Left kidney (tissue), 1 donor: ENCODE measurements at regions not wholly inside any gene's neighbourhood (a gene's known extent, or its start where the extent isn't known, plus 50 kb on each side); places are given as distances from the start of the nearest gene placed in this dataset.

Source experiments
- DNase-seq: peaks from one replicate; pipeline ENCODE4 v3.0.0-alpha.2; 2013

GRCh38 chr13:22189176-22190048, 518.5 kb downstream of the FGF9 start:
- DNase-seq, result no peak

- no peak for DNase-seq
Measured at GRCh38 chr13:22193070-22193469, 522.2 kb downstream of the FGF9 start.

GRCh38 chr13:22194106-22194805, 523.4 kb downstream of the FGF9 start:
- no peak for DNase-seq

GRCh38 chr13:22195726-22196125, 524.9 kb downstream of the FGF9 start:
- no peak for DNase-seq

GRCh38 chr13:22196777-22197176, 525.9 kb downstream of the FGF9 start:
- no peak for DNase-seq

GRCh38 chr13:22198001-22198400, 527.1 kb downstream of the FGF9 start:
- no peak for DNase-seq

GRCh38 chr13:22198641-22199217, 527.9 kb downstream of the FGF9 start:
- DNase-seq, result no peak

GRCh38 chr13:22200440-22200839, 529.6 kb downstream of the FGF9 start:
- DNase-seq, result no peak

- no peak for DNase-seq
Measured at GRCh38 chr13:22201375-22201925, 530.6 kb downstream of the FGF9 start.

- DNase-seq, result no peak
Measured at GRCh38 chr13:22210134-22210930, 539.5 kb downstream of the FGF9 start.

GRCh38 chr13:22211876-22212275, 541.0 kb downstream of the FGF9 start:
- no peak for DNase-seq

- DNase-seq, result no peak
Measured at GRCh38 chr13:22212576-22212975, 541.7 kb downstream of the FGF9 start.

- no peak for DNase-seq
Measured at GRCh38 chr13:22214184-22214583, 543.3 kb downstream of the FGF9 start.

GRCh38 chr13:22218797-22219196, 547.9 kb downstream of the FGF9 start:
- DNase-seq, result no peak

- DNase-seq, result no peak
Measured at GRCh38 chr13:22219709-22220108, 548.8 kb downstream of the FGF9 start.

GRCh38 chr13:22220151-22221135, 549.6 kb downstream of the FGF9 start:
- no peak for DNase-seq

GRCh38 chr13:22223411-22223810, 552.5 kb downstream of the FGF9 start:
- DNase-seq, result no peak

GRCh38 chr13:22226086-22226485, 555.2 kb downstream of the FGF9 start:
- DNase-seq, result no peak

- no peak for DNase-seq
Measured at GRCh38 chr13:22227895-22228294, 557.0 kb downstream of the FGF9 start.

- DNase-seq, result no peak
Measured at GRCh38 chr13:22229916-22230315, 559.0 kb downstream of the FGF9 start.

- DNase-seq, result no peak
Measured at GRCh38 chr13:22232186-22232585, 561.3 kb downstream of the FGF9 start.
